COLO668 (cell line): ENCODE measurements at regions not wholly inside any gene's neighbourhood (a gene's known extent, or its start where the extent isn't known, plus 50 kb on each side); places are given as distances from the start of the nearest gene placed in this dataset.

Source experiments
- DNase-seq: peaks from one replicate; lab custom pipeline; 2025; ENCODE audit not compliant: unreplicated experiment; lab: John Stamatoyannopoulos, UW

GRCh38 chr22:48263431-48263765 is 1500.9 kb downstream of the TBC1D22A start:
- no peak for DNase-seq

- DNase-seq = no peak
Measured at GRCh38 chr22:48262596-48263430, 1500.4 kb downstream of the TBC1D22A start.

GRCh38 chr22:48261706-48262105 is 1499.3 kb downstream of the TBC1D22A start:
- no peak for DNase-seq

- DNase-seq = no peak
Measured at GRCh38 chr22:48261048-48261621, 1498.7 kb downstream of the TBC1D22A start.

- DNase-seq = no peak
Measured at GRCh38 chr22:48259991-48260670, 1497.7 kb downstream of the TBC1D22A start.

GRCh38 chr22:48258811-48259210 is 1496.4 kb downstream of the TBC1D22A start:
- no peak for DNase-seq

GRCh38 chr22:48258064-48258701 is 1495.7 kb downstream of the TBC1D22A start:
- no peak for DNase-seq

GRCh38 chr22:48257685-48258055 is 1495.2 kb downstream of the TBC1D22A start:
- DNase-seq = no peak

GRCh38 chr22:48256776-48257684 is 1494.6 kb downstream of the TBC1D22A start:
- DNase-seq = no peak

- no peak for DNase-seq
Measured at GRCh38 chr22:48256041-48256739, 1493.7 kb downstream of the TBC1D22A start.

GRCh38 chr22:48254311-48254873 is 1491.9 kb downstream of the TBC1D22A start:
- DNase-seq = peak; percentile 44

GRCh38 chr22:48253573-48253972 is 1491.1 kb downstream of the TBC1D22A start:
- no peak for DNase-seq

GRCh38 chr22:48253136-48253535 is 1490.7 kb downstream of the TBC1D22A start:
- no peak for DNase-seq

- no peak for DNase-seq
Measured at GRCh38 chr22:48251629-48252028, 1489.2 kb downstream of the TBC1D22A start.

GRCh38 chr22:48250937-48251530 is 1488.6 kb downstream of the TBC1D22A start:
- no peak for DNase-seq

GRCh38 chr22:48250286-48250895 is 1487.9 kb downstream of the TBC1D22A start:
- no peak for DNase-seq

GRCh38 chr22:48249713-48250268 is 1487.3 kb downstream of the TBC1D22A start:
- no peak for DNase-seq

- DNase-seq = no peak
Measured at GRCh38 chr22:48248901-48249455, 1486.5 kb downstream of the TBC1D22A start.
